PFSK-1 (cell line): ENCODE measurements at regions not wholly inside any gene's neighbourhood (a gene's known extent, or its start where the extent isn't known, plus 50 kb on each side); places are given as distances from the start of the nearest gene placed in this dataset.

Experiments used
- POLR2AphosphoS5 ChIP-seq: IDR thresholded peaks from 2 replicates; pipeline ENCODE4 v1.6.1; 2012; ENCODE audit warnings: low read depth, mild to moderate bottlenecking, control low read depth, low read length, moderate library complexity
- REST ChIP-seq, 2 experiments: IDR thresholded peaks; 2 replicates each; pipeline versions ENCODE4 v1.6.1 to v1.8.0; 2011 to 2012; ENCODE audit warnings: low read depth in 2 of 2, low read length in 2 of 2, control low read depth in 1 of 2, inconsistent platforms in 1 of 2, mild to moderate bottlenecking in 1 of 2, moderate library complexity in 1 of 2; ENCODE audit not compliant: insufficient read depth in 1 of 2
- TAF1 ChIP-seq: IDR thresholded peaks from 2 replicates; pipeline ENCODE4 v1.6.1; 2012; ENCODE audit warnings: low read length, control low read depth, borderline replicate concordance; ENCODE audit not compliant: insufficient read depth

DNA sequence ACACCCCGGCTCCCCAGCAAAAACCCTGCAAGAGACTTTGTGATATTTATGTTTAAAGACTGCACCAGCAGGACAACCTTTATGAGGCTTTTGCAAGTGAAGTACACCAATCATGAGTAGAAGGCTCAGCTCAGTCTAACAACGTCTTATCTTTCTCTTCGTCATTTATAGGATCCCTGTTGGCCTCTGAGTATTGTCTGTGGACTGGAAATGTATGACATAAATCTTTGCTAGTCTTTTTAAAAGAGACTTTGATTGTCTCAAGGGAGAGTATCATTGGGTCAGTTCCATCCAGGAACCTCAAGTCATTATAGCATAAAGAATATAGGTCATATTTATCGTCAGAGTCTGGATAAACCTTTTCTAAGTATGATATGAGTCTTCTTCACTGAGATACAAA, 505.0 kb upstream of the SOX9 start:
- TF ChIP-seq REST (IDR thresholded peaks at IDR 0.05; ENCODE audit: insufficient read depth in 1 of 2, low read depth in 2 of 2, low read length in 2 of 2) (no peak), POLR2AphosphoS5 (no peak), TAF1 (no peak)
